ENCODE measurements at regions not wholly inside any gene's neighbourhood (a gene's known extent, or its start where the extent isn't known, plus 50 kb on each side); places are given as distances from the start of the nearest gene placed in this dataset.

GRCh38 chr2:7444626-7445025 is 527.4 kb downstream of the RNF144A start:
- Histone ChIP-seq H3K36me3 (ENCODE audit: insufficient read depth, low read length) (no peaks in the 10 kb centered on the region), H2AFZ (ENCODE audit: low read depth, low read length) (no peak overlapping the region), H3K4me3 (ENCODE audit: low read length) (no peak overlapping the region), H3K9me2 (ENCODE audit: insufficient read depth, low read length) (no peaks in the 10 kb centered on the region), H3K9me3 (ENCODE audit: low read length) (no peaks in the 10 kb centered on the region), H3F3A (ENCODE audit: insufficient read depth, low read length, poor library complexity, severe bottlenecking) (no peaks in the 10 kb centered on the region), H4K20me1 (ENCODE audit: insufficient read depth) (no peaks in the 10 kb centered on the region), H3K4me2 (ENCODE audit: low read length) (no peak overlapping the region), H3K27me3 (ENCODE audit: insufficient read depth, low read depth, low read length) (no peaks in the 10 kb centered on the region), H3K79me2 (replicated peaks; ENCODE audit: insufficient read depth, low read length) (no peaks in the 10 kb centered on the region), H3K9ac (ENCODE audit: low read length) (no peak overlapping the region), H3K27ac (ENCODE audit: low read length) (no peak overlapping the region)
- TF ChIP-seq REST (IDR thresholded peaks at IDR 0.05; ENCODE audit: borderline replicate concordance), result no peak
- no peak for TF ChIP-seq EP300 (conservative IDR thresholded peaks at IDR 0.05; ENCODE audit: poor library complexity, severe bottlenecking)
- TF ChIP-seq CTCF (IDR thresholded peaks at IDR 0.05; ENCODE audit: poor library complexity, severe bottlenecking), result no peak
- TF ChIP-seq POLR2AphosphoS5 (IDR thresholded peaks at IDR 0.05), result no peak
- no peak for TF ChIP-seq TAF1 (IDR thresholded peaks at IDR 0.05; ENCODE audit: low read depth)
- no peak for TF ChIP-seq EZH2 (IDR thresholded peaks at IDR 0.05; ENCODE audit: borderline replicate concordance, insufficient read depth, low read length, poor library complexity, severe bottlenecking)
- no peak for TF ChIP-seq SMC3 (conservative IDR thresholded peaks at IDR 0.05; ENCODE audit: poor library complexity)
- no peak for TF ChIP-seq RAD21 (conservative IDR thresholded peaks at IDR 0.05)
- no peak for TF ChIP-seq MXI1 (conservative IDR thresholded peaks at IDR 0.05; ENCODE audit: poor library complexity, severe bottlenecking)

- H3K79me2 ChIP-seq (replicated peaks; ENCODE audit: insufficient read depth, low read length), result no peaks in the 10 kb centered on the region
- no peak for TF ChIP-seq EP300 (conservative IDR thresholded peaks at IDR 0.05; ENCODE audit: poor library complexity, severe bottlenecking)
- no peak for TF ChIP-seq MXI1 (conservative IDR thresholded peaks at IDR 0.05; ENCODE audit: poor library complexity, severe bottlenecking)
- TF ChIP-seq CTCF (IDR thresholded peaks at IDR 0.05; ENCODE audit: poor library complexity, severe bottlenecking), result no peak
- no peak for TF ChIP-seq RAD21 (conservative IDR thresholded peaks at IDR 0.05)
- TF ChIP-seq TAF1 (IDR thresholded peaks at IDR 0.05; ENCODE audit: low read depth), result no peak
- TF ChIP-seq POLR2AphosphoS5 (IDR thresholded peaks at IDR 0.05), result no peak
- no peak for TF ChIP-seq SMC3 (conservative IDR thresholded peaks at IDR 0.05; ENCODE audit: poor library complexity)
- TF ChIP-seq REST (IDR thresholded peaks at IDR 0.05; ENCODE audit: borderline replicate concordance), result no peak
- TF ChIP-seq EZH2 (IDR thresholded peaks at IDR 0.05; ENCODE audit: borderline replicate concordance, insufficient read depth, low read length, poor library complexity, severe bottlenecking), result no peak
- no peaks in the 10 kb centered on the region for H3K27me3 ChIP-seq (ENCODE audit: insufficient read depth, low read depth, low read length)
- no peak overlapping the region for H3K4me3 ChIP-seq (ENCODE audit: low read length)
- H3K27ac ChIP-seq (ENCODE audit: low read length), result no peak overlapping the region
- no peaks in the 10 kb centered on the region for H3K9me2 ChIP-seq (ENCODE audit: insufficient read depth, low read length)
- H3K36me3 ChIP-seq (ENCODE audit: insufficient read depth, low read length), result no peaks in the 10 kb centered on the region
- H3K9ac ChIP-seq (ENCODE audit: low read length), result no peak overlapping the region
- H3K9me3 ChIP-seq (ENCODE audit: low read length), result no peaks in the 10 kb centered on the region
- no peak overlapping the region for H3K4me2 ChIP-seq (ENCODE audit: low read length)
- no peaks in the 10 kb centered on the region for H3F3A ChIP-seq (ENCODE audit: insufficient read depth, low read length, poor library complexity, severe bottlenecking)
- H2AFZ ChIP-seq (ENCODE audit: low read depth, low read length), result no peak overlapping the region
- H4K20me1 ChIP-seq (ENCODE audit: insufficient read depth), result no peaks in the 10 kb centered on the region
Measured at GRCh38 chr2:7448578-7449264, 531.5 kb downstream of the RNF144A start.

All from neural cell (in vitro differentiated cells).